Lower leg skin (tissue), 4 donors: ENCODE measurements at regions not wholly inside any gene's neighbourhood (a gene's known extent, or its start where the extent isn't known, plus 50 kb on each side); places are given as distances from the start of the nearest gene placed in this dataset.

Source experiments
- DNase-seq, 2 donors: peaks; one replicate each; pipeline ENCODE4 v3.0.0-alpha.2; 2019; ENCODE audit warnings: low spot score in 2 of 2
- H3K4me3 ChIP-seq: fragments of 200-600 bp; sonication (generic); 2 replicates; pipeline ENCODE4 v1.5.1; 2017; ENCODE audit warnings: mild to moderate bottlenecking, low read depth; ENCODE audit not compliant: poor library complexity, severe bottlenecking
- CTCF ChIP-seq, 3 donors: fragments of 450-650 bp; IDR thresholded peaks; one replicate each; pipeline ENCODE4 v1.5.1; 2016; ENCODE audit warnings: antibody characterized with exemption in 3 of 3, mild to moderate bottlenecking in 3 of 3, moderate library complexity in 2 of 3
- POLR2A ChIP-seq, 2 donors: fragments of 450-650 bp; IDR thresholded peaks; one replicate each; pipeline ENCODE4 v1.6.1; 2016 to 2017; ENCODE audit warnings: antibody characterized with exemption in 2 of 2, mild to moderate bottlenecking in 1 of 2, moderate library complexity in 1 of 2
- WGBS, 2 donors: methylation state at CpG; one replicate each; pipeline ENCODE4 v1.1.5; 2018; 5-methylcytosine and 5-hydroxymethylcytosine counted together
- intact Hi-C: fragments of 100-400 bp; cut with DNase I; formaldehyde crosslinking; loops from one replicate; pipeline ENCODE4 v1.15.0; 2023; ENCODE audit warnings: low total_unique reads

GRCh38 chr9:94159069-94159939 is 75.0 kb downstream of the PTPDC1 start:
- intact Hi-C loops, result no loop called here
- H3K4me3 ChIP-seq, result no peak overlapping the region
- 79 to 81% methylated on average over 8 of the region's 8 CpGs for WGBS, 2 donors
- DNase-seq, result no peak
- no peak for TF ChIP-seq POLR2A (IDR thresholded peaks at IDR 0.05)
- TF ChIP-seq CTCF (IDR thresholded peaks at IDR 0.05), result no peak

GRCh38 chr9:94160594-94161501 is 76.6 kb downstream of the PTPDC1 start:
- no peak overlapping the region for H3K4me3 ChIP-seq
- no peak for DNase-seq
- TF ChIP-seq CTCF (IDR thresholded peaks at IDR 0.05) (no peak), POLR2A (IDR thresholded peaks at IDR 0.05) (no peak)
- WGBS, 2 donors, result 87 to 89% methylated on average over 11 of the region's 11 CpGs
- intact Hi-C loops, result no loop called here

- no peak for DNase-seq
- 92 to 93% methylated on average over 8 of the region's 8 CpGs for WGBS, 2 donors
- intact Hi-C loops, result no loop called here
- no peak for TF ChIP-seq POLR2A (IDR thresholded peaks at IDR 0.05)
- H3K4me3 ChIP-seq, result no peak overlapping the region
These were observed 77.4 kb downstream of the PTPDC1 start for GRCh38 chr9:94161673-94162072.

GRCh38 chr9:94164806-94165549 is 80.7 kb downstream of the PTPDC1 start:
- intact Hi-C loops, result no loop called here
- H3K4me3 ChIP-seq, result no peak overlapping the region
- TF ChIP-seq CTCF (IDR thresholded peaks at IDR 0.05), result no peak
- no peak for TF ChIP-seq POLR2A (IDR thresholded peaks at IDR 0.05)
- 55 to 57% methylated on average over 5 of the region's 5 CpGs for WGBS, 2 donors
- DNase-seq, result no peak

GRCh38 chr9:94165592-94166235 is 81.5 kb downstream of the PTPDC1 start:
- DNase-seq, result peak; percentile 98 to 99
- 9 to 13% methylated on average over 29 to 49 of the region's 49 CpGs for WGBS, 2 donors
- no peak for TF ChIP-seq POLR2A (IDR thresholded peaks at IDR 0.05)
- no peak for TF ChIP-seq CTCF (IDR thresholded peaks at IDR 0.05)
- no peak overlapping the region for H3K4me3 ChIP-seq
- intact Hi-C loops, result no loop called here
